Activated CD4-positive, alpha-beta T cell treated with anti-CD3 and anti-CD28 coated beads, Interleukin-2, amount 50 U/mL, for 16 hours (primary cell): ENCODE measurements at regions not wholly inside any gene's neighbourhood (a gene's known extent, or its start where the extent isn't known, plus 50 kb on each side); places are given as distances from the start of the nearest gene placed in this dataset.

Experiments
- DNase-seq: peaks from one replicate; pipeline ENCODE4 v3.0.0-alpha.2; 2020

- DNase-seq = no peak
Measured at GRCh38 chr6:19279273-19279684, 557.9 kb upstream of the ID4 start.

- DNase-seq = no peak
Measured at GRCh38 chr6:19287928-19288327, 549.2 kb upstream of the ID4 start.

- DNase-seq = no peak
Measured at GRCh38 chr6:19289457-19289856, 547.7 kb upstream of the ID4 start.

- DNase-seq = no peak
Measured at GRCh38 chr6:19297880-19298279, 539.3 kb upstream of the ID4 start.

- no peak for DNase-seq
Measured at GRCh38 chr6:19298421-19298820, 538.7 kb upstream of the ID4 start.

- DNase-seq = no peak
Measured at GRCh38 chr6:19299129-19299528, 538.0 kb upstream of the ID4 start.

- no peak for DNase-seq
Measured at GRCh38 chr6:19301980-19302379, 535.2 kb upstream of the ID4 start.

- no peak for DNase-seq
Measured at GRCh38 chr6:19303383-19303782, 533.8 kb upstream of the ID4 start.

- DNase-seq = no peak
Measured at GRCh38 chr6:19309661-19310060, 527.5 kb upstream of the ID4 start.

- DNase-seq = no peak
Measured at GRCh38 chr6:19311786-19312185, 525.4 kb upstream of the ID4 start.

- no peak for DNase-seq
Measured at GRCh38 chr6:19312241-19312978, 524.8 kb upstream of the ID4 start.

- DNase-seq = no peak
Measured at GRCh38 chr6:19317431-19317986, 519.7 kb upstream of the ID4 start.

- no peak for DNase-seq
Measured at GRCh38 chr6:19319005-19319404, 518.2 kb upstream of the ID4 start.

GRCh38 chr6:19320111-19320581 lies 517.0 kb upstream of the ID4 start:
- no peak for DNase-seq

GRCh38 chr6:19322691-19323485 lies 514.3 kb upstream of the ID4 start:
- DNase-seq = no peak

GRCh38 chr6:19324376-19324775 lies 512.8 kb upstream of the ID4 start:
- no peak for DNase-seq

- DNase-seq = no peak
Measured at GRCh38 chr6:19325335-19325789, 511.8 kb upstream of the ID4 start.

- no peak for DNase-seq
Measured at GRCh38 chr6:19327241-19327640, 509.9 kb upstream of the ID4 start.

- DNase-seq = no peak
Measured at GRCh38 chr6:19327661-19328060, 509.5 kb upstream of the ID4 start.

GRCh38 chr6:19329078-19329477 lies 508.1 kb upstream of the ID4 start:
- DNase-seq = no peak

- DNase-seq = no peak
Measured at GRCh38 chr6:19331089-19331488, 506.1 kb upstream of the ID4 start.

GRCh38 chr6:19332806-19333460 lies 504.2 kb upstream of the ID4 start:
- no peak for DNase-seq

GRCh38 chr6:19333936-19334335 lies 503.2 kb upstream of the ID4 start:
- DNase-seq = no peak
